ENCODE measurements at regions not wholly inside any gene's neighbourhood (a gene's known extent, or its start where the extent isn't known, plus 50 kb on each side); places are given as distances from the start of the nearest gene placed in this dataset.

- no peak for DNase-seq (ENCODE audit: low spot score)
Observed at GRCh38 chr9:129506041-129506440, 114.9 kb downstream of the C9orf50 start.

DNA sequence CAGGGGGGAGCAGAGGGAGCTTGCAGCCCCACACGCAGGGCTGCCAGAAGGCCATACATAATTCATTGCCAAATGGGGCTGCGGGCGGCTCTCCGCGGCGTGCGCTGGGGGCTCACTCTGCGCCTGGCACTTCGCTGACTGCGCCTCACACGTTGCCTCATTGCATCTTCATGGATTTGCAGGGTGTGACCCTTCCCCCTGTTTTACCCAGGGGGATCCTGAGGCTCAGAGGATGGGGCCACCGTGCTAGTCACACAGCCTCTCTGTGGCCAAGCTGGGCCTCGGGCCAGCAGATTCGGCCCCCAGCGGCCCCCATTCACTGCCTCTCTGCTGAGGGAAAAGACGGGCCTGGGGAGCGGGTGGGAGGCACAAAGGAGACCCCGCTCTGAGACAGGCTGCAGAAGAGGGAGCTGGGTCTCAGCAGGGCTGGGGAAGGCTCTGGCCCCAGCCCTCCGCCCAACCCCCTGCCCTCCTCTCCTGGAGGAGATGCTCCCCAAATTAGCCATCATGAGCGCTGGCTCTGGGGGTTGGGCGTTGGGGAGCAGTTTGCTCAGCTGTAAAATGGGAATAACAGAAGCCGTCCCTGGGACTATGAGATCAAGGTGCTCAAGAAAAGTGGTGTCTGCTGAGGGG is 115.5 kb downstream of the C9orf50 start:
- DNase-seq (ENCODE audit: low spot score): no peak

DNA sequence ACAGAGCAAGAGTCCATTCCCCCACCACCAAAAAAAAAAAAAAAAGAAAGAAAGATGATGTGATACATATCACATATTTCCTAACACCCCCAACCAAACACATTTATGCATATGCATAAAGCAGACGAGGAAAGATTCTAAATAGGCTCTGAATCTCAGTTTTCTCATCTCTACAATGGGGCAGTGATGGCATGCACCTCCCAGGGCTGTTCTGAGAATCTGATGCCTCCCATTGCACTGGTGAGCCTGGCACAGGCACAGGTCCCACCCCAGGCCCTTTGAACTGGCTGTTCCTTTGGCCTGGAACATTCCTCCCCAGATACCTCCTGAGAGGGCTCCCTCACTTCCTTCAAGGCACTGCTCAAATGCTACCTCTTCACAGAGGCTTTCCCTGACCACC is 116.5 kb downstream of the C9orf50 start:
- no peak for DNase-seq (ENCODE audit: low spot score)

GRCh38 chr9:129501771-129502319 is 119.1 kb downstream of the C9orf50 start:
- no peak for DNase-seq (ENCODE audit: low spot score)

DNA sequence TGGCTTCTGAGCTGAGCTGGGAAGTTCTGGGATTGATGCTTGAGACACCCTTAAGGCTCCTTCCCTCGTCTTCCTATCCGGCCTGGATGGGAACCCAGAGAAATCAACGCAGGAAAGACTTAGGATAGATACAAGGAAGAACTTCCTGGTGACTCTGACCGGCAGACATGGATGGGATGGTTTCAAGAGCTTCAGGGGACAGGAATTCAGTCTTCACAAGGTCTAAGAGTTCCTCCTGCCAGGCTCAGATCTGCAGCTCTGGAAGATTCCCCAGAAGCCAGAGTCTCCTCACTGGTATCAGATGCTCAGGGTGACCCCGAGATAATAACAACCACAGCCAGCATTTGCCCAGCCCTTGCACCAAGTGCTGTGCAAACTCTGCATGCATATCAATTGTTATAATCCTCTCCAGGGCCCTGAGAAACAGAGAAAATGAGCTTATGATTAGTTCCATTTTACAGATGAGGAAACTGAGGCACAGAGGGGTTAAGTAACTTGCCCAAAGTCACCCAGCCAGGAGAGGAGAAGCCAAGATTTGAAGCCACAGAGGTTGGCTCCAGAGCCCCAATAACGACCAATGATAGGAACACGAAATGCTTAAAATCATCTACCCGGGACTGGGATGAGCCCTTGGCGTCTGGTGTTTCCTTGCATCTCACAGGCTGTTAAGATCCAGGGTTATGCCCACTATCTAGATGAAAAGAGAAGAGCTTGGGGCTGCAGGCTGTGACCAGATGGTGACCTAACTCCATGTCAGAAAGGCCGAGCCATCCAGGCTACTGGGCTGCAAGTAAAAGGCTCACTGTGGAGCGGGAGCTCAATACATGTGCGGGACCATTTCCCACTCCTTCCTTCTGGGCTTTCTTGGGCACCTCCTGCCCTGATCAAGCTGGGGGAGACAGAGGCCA is 119.8 kb downstream of the C9orf50 start:
- DNase-seq (ENCODE audit: low spot score): no peak

DNA sequence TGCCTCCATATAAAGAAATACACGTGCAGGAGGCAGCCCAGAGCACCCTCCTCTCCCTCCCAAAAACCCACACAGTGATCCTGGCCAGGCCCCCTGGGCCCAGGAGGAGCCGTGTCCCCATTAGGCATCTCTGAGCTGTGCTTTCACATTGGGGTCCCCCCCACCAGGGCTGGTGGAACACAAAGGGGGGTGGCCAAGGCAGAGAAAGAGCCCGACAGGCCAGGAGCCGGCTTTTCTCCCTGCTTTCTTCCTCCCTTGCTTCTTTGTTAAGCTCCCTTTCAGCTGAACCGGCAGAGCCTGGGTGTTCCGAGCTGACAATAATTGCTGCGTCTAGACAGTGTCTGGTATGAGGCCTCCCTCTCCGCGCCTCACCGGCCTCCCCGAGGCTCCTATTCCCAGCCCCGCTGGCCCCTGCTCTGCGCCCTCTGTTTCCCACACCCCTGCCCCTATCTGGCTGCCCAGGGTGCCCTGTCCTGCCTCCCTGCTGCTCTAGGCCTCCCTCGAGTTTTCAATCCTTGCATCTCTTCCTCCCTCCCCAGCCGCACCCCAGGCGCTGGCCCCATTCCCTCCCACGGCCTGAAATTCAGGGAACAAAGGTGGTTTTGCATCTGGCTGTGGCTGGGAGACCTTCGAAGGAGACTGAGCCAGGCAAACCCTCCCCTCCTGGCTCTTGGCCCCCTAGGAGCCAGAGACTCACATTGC is 120.6 kb downstream of the C9orf50 start:
- no peak for DNase-seq (ENCODE audit: low spot score)

GRCh38 chr9:129498451-129499384 is 122.2 kb downstream of the C9orf50 start:
- no peak for DNase-seq (ENCODE audit: low spot score)

GRCh38 chr9:129497813-129498450 is 123.0 kb downstream of the C9orf50 start:
- no peak for DNase-seq (ENCODE audit: low spot score)

DNA sequence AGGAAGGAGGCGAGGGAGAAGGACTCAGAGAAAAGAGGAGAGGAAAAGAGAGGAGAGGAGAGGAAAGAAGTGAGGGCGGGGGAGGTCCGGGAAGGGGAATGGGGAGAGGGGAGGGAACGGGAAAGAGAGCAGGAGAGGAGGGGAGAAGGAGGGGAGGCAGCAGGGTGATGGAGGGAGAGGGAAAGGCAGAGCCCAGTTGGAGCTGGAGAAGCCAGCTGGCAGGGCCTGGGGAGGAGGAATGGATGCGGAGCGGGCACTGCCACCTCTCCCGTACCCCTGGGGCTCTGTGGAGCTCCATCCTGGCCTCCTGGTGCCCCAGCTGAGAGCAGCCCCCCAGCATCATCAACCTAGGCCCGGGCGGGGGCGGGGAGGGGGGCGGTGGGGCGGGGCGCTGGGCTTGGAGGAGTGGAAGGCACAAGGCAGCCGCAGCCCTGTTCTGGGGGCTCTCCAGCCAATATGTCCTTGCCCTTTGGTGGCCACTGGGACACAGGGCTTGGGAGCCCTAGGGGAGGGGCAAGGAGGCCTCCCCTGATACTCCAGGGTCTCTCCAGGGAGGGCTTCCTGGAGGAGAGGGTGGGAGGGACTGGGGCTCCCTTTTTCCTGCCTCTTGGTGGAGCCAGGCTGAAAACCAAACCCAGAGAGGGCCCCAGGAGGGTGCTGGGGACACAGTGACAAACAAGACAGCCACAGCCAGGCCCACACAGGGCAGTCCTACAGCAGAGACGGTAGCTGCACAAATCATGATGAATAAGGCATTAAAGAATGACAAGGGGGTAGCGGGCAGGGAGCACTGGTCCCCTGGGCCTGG is 123.7 kb downstream of the C9orf50 start:
- DNase-seq (ENCODE audit: low spot score): no peak

- DNase-seq (ENCODE audit: low spot score): peak; percentile 87
Observed at GRCh38 chr9:129496473-129497004, 124.4 kb downstream of the C9orf50 start.

DNA sequence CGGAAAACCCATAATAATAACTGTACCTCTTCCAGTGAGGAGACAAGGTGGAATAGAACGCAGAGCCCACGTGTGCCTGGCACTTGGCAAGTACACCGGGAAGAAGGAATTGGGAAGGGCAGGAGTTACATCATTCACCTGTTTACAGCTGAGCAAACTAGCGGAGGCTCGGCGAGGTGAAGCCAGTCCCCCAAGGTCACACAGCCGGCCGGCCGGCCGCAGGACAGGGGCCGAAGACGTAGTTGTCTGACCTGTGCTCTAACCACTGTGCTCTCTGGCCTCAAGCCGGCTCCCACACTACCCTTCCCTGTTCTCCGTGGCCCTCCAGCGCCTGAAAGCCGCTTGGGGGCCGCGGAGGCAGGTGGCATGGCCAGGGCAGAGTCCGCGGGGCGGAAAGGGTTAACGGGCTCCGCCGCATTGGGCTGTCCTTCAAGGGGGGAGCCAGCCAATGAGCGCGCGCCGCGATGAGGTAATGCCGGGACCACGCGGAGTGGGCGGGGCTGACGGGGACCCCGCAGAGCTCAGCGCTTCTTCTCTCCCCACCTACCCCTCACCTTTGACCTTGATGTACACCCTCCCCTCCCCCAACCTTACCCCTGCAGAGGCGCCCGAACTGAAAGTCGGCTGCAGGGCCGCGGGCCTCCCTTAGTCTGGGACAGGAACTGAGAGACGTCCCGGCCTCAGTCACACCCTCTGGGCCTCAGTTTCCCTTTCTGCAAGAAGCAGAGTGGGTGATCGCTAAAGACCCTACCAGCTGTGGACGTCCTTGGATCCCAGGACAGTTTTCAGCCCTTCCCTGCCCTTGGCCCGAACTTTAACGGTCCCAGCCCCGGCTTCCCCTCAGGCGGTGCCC is 125.1 kb downstream of the C9orf50 start:
- peak; percentile 89 for DNase-seq (ENCODE audit: low spot score)

DNA sequence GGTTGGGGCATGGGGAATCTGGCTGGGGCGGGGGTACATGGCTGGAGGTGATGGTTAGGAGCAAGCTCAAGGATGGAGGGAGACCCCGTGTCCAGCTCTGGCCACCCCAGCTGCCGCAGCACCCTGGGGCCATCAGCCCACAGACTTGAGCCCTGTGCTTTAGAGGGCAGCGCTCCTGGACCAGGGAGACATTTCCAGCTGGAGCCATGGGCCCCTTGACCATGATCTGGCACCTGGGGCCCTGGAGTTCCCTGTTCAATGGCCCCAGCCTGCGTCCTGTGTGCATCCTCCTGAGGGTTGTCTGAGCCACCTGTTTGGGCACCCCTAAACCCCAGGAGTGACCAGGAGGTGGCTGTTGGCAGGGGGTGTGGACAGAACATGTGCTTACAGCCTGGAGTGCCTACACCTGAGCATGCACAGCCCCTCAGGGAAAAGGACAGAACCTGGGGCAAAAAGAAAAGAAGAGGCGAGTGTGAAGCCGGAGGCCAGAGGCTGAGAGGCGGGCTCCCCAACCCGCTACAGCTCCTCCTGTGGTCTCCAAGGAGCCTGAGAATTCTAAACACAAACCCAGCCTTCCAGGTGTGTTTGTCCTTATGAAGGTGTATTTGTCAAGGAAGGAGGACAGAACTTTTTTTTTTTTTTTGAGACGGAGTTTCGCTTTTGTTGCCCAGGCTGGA is 126.7 kb downstream of the C9orf50 start:
- DNase-seq (ENCODE audit: low spot score): no peak

DNA sequence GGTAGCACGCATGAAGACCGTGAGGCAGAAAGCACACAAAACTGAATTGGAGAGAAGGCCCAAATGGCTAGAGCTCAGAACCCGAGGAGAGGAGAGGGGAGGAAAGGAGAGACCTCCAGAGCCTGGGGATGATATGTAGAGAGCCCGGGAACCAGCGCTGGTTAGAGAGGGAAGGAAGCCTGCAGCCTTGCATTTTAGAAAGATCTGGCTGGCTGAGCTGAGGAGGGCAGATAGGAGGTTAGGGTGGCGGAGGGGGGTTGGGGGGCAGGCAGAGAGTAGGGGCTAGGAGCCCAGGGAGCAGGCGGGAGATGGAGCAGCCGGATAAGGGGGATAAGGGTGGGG is 127.2 kb downstream of the C9orf50 start:
- DNase-seq (ENCODE audit: low spot score): no peak

- no peak for DNase-seq (ENCODE audit: low spot score)
Observed at GRCh38 chr9:129493002-129493705, 127.7 kb downstream of the C9orf50 start.

GRCh38 chr9:129491487-129491855 is 129.4 kb downstream of the C9orf50 start:
- DNase-seq (ENCODE audit: low spot score): no peak

DNA sequence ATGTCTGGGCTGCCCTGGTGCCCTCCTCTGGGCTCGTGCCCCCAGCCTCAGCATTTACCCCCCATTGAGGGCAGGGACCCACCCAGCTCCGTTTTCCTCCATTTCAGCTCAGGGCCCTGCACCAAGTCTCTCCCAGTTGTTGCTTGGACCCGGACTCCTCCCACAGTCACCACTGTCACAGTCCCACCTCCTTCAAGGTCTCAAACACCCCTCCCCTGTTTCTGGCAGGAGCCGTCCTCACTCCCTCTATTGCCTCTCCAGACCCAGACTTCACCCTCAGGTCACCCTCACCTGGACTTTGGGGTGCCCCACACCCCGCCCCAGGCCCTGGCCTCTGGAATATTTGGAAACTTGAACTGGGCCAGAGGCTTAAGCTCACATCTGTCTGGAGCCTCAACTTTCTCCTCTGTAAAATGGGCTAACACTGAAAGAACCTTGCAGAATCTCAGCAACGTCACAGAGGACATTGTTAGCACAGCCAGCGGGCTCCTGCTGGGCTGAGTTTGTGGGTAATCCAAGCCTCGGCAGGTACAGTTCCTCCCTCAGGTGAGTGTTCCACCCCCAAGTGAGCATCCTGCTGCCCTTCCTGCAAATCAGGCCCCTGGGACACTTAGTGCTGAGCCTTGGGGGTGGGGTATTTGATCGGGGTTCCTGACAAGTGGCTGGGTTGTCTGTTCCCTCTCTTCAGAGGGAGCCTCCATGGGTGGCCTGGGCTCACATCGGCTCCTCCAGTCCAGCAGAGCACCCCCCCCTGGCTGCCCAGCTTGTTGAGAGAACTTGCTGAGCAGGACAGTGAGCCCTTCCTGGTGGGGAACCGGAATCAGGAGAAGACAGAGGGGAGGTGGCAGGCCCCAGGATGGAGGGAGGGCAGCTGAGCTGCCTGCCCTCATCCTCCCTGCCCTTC is 130.1 kb downstream of the C9orf50 start:
- no peak for DNase-seq (ENCODE audit: low spot score)
